ENCODE measurements at regions not wholly inside any gene's neighbourhood (a gene's known extent, or its start where the extent isn't known, plus 50 kb on each side); places are given as distances from the start of the nearest gene placed in this dataset.

- TF ChIP-seq SPI1 (IDR thresholded peaks at IDR 0.05; ENCODE audit: low read depth, low read length) (no peak), TAF1 (IDR thresholded peaks at IDR 0.05; ENCODE audit: low read depth, low read length) (no peak), POLR2A (IDR thresholded peaks at IDR 0.05; ENCODE audit: low read depth, low read length) (no peak), PAX5 (IDR thresholded peaks at IDR 0.05; ENCODE audit: insufficient read depth, low read length, severe bottlenecking) (no peak), POU2F2 (IDR thresholded peaks at IDR 0.05; ENCODE audit: low read depth, low read length) (no peak), POLR2AphosphoS5 (IDR thresholded peaks at IDR 0.05; ENCODE audit: low read depth, low read length) (no peak)
- no peak for DNase-seq (ENCODE audit: insufficient read length, low spot score)
- FAIRE-seq = no peak
These were observed 152.8 kb downstream of the INHBB start for GRCh38 chr2:120498576-120499394.

- FAIRE-seq = no peak
- no peak for DNase-seq (ENCODE audit: insufficient read length, low spot score)
- no peak for TF ChIP-seq POLR2AphosphoS5 (IDR thresholded peaks at IDR 0.05; ENCODE audit: low read depth, low read length)
- no peak for TF ChIP-seq PAX5 (IDR thresholded peaks at IDR 0.05; ENCODE audit: insufficient read depth, low read length, severe bottlenecking)
- TF ChIP-seq TAF1 (IDR thresholded peaks at IDR 0.05; ENCODE audit: low read depth, low read length) = no peak
- no peak for TF ChIP-seq POLR2A (IDR thresholded peaks at IDR 0.05; ENCODE audit: low read depth, low read length)
- TF ChIP-seq POU2F2 (IDR thresholded peaks at IDR 0.05; ENCODE audit: low read depth, low read length) = no peak
- TF ChIP-seq SPI1 (IDR thresholded peaks at IDR 0.05; ENCODE audit: low read depth, low read length) = no peak
These were observed 154.0 kb downstream of the INHBB start for GRCh38 chr2:120499784-120500495.

- DNase-seq (ENCODE audit: insufficient read length, low spot score) = no peak
- TF ChIP-seq POLR2AphosphoS5 (IDR thresholded peaks at IDR 0.05; ENCODE audit: low read depth, low read length) (no peak), POLR2A (IDR thresholded peaks at IDR 0.05; ENCODE audit: low read depth, low read length) (no peak)
- no peak for FAIRE-seq
These were observed 155.7 kb downstream of the INHBB start for GRCh38 chr2:120501591-120501990.

- DNase-seq (ENCODE audit: insufficient read length, low spot score) = no peak
- TF ChIP-seq POLR2A (IDR thresholded peaks at IDR 0.05; ENCODE audit: low read depth, low read length) = no peak
- TF ChIP-seq TAF1 (IDR thresholded peaks at IDR 0.05; ENCODE audit: low read depth, low read length) = no peak
- no peak for TF ChIP-seq SPI1 (IDR thresholded peaks at IDR 0.05; ENCODE audit: low read depth, low read length)
- no peak for TF ChIP-seq POLR2AphosphoS5 (IDR thresholded peaks at IDR 0.05; ENCODE audit: low read depth, low read length)
- TF ChIP-seq PAX5 (IDR thresholded peaks at IDR 0.05; ENCODE audit: insufficient read depth, low read length, severe bottlenecking) = no peak
- no peak for TF ChIP-seq POU2F2 (IDR thresholded peaks at IDR 0.05; ENCODE audit: low read depth, low read length)
- FAIRE-seq = no peak
These were observed 156.4 kb downstream of the INHBB start for GRCh38 chr2:120502357-120502756.

- no peak for DNase-seq (ENCODE audit: insufficient read length, low spot score)
- no peak for TF ChIP-seq SPI1 (IDR thresholded peaks at IDR 0.05; ENCODE audit: low read depth, low read length)
- no peak for TF ChIP-seq POLR2AphosphoS5 (IDR thresholded peaks at IDR 0.05; ENCODE audit: low read depth, low read length)
- no peak for TF ChIP-seq PAX5 (IDR thresholded peaks at IDR 0.05; ENCODE audit: insufficient read depth, low read length, severe bottlenecking)
- TF ChIP-seq POU2F2 (IDR thresholded peaks at IDR 0.05; ENCODE audit: low read depth, low read length) = no peak
- TF ChIP-seq TAF1 (IDR thresholded peaks at IDR 0.05; ENCODE audit: low read depth, low read length) = no peak
- TF ChIP-seq POLR2A (IDR thresholded peaks at IDR 0.05; ENCODE audit: low read depth, low read length) = no peak
- no peak for FAIRE-seq
These were observed 156.8 kb downstream of the INHBB start for GRCh38 chr2:120502761-120503160.

GRCh38 chr2:120503206-120503792 is 157.4 kb downstream of the INHBB start:
- FAIRE-seq (no peak), DNase-seq (ENCODE audit: insufficient read length, low spot score) (no peak)
- TF ChIP-seq POLR2A (IDR thresholded peaks at IDR 0.05; ENCODE audit: low read depth, low read length) (no peak), POLR2AphosphoS5 (IDR thresholded peaks at IDR 0.05; ENCODE audit: low read depth, low read length) (no peak), PAX5 (IDR thresholded peaks at IDR 0.05; ENCODE audit: insufficient read depth, low read length, severe bottlenecking) (no peak), TAF1 (IDR thresholded peaks at IDR 0.05; ENCODE audit: low read depth, low read length) (no peak), SPI1 (IDR thresholded peaks at IDR 0.05; ENCODE audit: low read depth, low read length) (no peak), POU2F2 (IDR thresholded peaks at IDR 0.05; ENCODE audit: low read depth, low read length) (no peak)

- DNase-seq (ENCODE audit: insufficient read length, low spot score) (no peak), FAIRE-seq (no peak)
- TF ChIP-seq POU2F2 (IDR thresholded peaks at IDR 0.05; ENCODE audit: low read depth, low read length) (no peak), PAX5 (IDR thresholded peaks at IDR 0.05; ENCODE audit: insufficient read depth, low read length, severe bottlenecking) (no peak), POLR2AphosphoS5 (IDR thresholded peaks at IDR 0.05; ENCODE audit: low read depth, low read length) (no peak), SPI1 (IDR thresholded peaks at IDR 0.05; ENCODE audit: low read depth, low read length) (no peak), TAF1 (IDR thresholded peaks at IDR 0.05; ENCODE audit: low read depth, low read length) (no peak), POLR2A (IDR thresholded peaks at IDR 0.05; ENCODE audit: low read depth, low read length) (no peak)
These were observed 158.0 kb downstream of the INHBB start for GRCh38 chr2:120503793-120504571.

- TF ChIP-seq TAF1 (IDR thresholded peaks at IDR 0.05; ENCODE audit: low read depth, low read length) (no peak), POLR2A (IDR thresholded peaks at IDR 0.05; ENCODE audit: low read depth, low read length) (no peak), PAX5 (IDR thresholded peaks at IDR 0.05; ENCODE audit: insufficient read depth, low read length, severe bottlenecking) (no peak), POU2F2 (IDR thresholded peaks at IDR 0.05; ENCODE audit: low read depth, low read length) (no peak), SPI1 (IDR thresholded peaks at IDR 0.05; ENCODE audit: low read depth, low read length) (no peak), POLR2AphosphoS5 (IDR thresholded peaks at IDR 0.05; ENCODE audit: low read depth, low read length) (no peak)
- DNase-seq (ENCODE audit: insufficient read length, low spot score) = no peak
- FAIRE-seq = no peak
These were observed 159.2 kb downstream of the INHBB start for GRCh38 chr2:120504936-120505705.

All from GM12891 (cell line).